ENCODE measurements at regions not wholly inside any gene's neighbourhood (a gene's known extent, or its start where the extent isn't known, plus 50 kb on each side); places are given as distances from the start of the nearest gene placed in this dataset.

DNA sequence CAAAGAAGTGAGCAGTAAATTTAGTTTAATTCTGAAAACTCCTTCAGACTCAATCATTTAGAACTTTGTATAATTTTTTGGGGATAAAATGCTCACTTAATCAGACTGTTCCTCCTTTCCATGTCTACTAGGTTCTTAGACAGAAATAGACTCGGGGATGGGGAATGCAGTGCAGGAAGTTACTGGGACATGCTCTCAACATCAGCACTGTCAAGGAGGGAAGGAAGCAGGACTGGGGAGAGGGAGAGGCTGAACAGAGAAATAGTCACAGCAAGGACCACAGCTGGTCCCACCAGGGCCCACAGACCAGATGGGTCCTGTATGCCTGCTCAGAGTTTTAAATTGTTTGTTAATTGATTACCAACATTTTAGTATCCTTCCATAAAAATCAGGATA, 310.1 kb upstream of the MSX2 start:
- DNase-seq = no peak

DNA sequence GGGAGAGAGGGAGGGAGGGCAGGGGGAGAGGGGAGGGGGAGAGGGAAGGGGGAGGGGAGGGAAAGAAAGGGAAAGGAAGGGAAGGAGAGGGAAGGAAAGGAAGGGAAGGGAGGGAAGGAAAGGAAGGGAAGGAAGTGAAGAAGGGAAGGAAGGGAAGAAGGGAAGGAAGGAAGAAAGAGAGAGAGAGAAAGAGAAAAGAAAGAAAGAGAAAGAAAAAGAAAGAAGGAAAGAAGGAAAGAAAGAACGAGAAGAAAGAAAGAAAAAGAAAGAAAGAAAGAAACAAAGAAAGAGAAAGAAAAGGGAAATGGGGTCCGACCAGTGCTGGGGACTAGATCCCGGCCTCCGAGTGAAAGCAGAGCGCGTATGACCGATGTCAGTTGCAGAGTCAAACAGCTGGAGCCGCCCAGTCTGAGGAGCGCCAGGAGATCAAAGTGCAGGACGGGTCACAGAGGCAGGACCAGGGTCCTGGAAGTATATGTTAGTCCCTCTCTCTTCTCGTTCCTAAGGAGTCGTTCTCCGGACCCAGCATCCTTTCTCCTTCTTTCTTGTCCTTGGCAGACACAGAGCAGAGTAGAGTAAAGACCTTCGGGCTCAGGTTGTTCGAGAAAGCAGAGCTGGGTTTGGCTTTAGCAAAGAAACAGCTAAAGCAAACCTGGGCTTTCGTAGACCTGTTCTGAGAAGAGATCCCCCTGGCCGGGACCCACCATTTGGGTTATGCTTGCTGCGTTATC, 305.4 kb upstream of the MSX2 start:
- DNase-seq = no peak

DNA sequence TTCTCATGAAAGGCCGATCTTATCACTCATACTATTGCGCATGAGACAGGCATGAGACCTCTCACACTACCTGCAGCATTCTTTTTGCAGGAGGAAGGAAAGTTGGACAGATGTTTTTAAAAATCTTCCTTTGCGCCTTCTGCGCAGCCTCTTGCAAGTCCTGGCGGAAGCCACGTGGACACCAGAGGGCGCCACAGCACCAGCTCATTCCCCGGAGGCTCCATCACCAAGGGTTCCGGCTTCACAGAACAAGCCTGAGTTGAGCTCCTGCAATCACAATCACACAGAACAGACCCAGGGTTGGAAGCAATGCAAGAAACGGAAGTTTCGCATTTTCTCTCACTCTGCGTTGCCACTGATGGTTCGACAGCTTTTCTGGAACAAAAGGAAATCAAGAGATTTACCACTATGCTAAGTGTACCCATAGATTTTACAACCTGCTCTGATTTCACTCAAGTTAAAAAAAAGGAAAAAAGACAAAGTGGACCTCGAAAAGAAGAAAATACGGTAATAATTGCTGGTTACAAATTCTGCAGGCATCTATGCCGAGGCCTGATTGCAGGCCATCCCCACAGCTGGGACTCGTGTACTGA, 304.7 kb upstream of the MSX2 start:
- peak; percentile 66 to 77 for DNase-seq

DNA sequence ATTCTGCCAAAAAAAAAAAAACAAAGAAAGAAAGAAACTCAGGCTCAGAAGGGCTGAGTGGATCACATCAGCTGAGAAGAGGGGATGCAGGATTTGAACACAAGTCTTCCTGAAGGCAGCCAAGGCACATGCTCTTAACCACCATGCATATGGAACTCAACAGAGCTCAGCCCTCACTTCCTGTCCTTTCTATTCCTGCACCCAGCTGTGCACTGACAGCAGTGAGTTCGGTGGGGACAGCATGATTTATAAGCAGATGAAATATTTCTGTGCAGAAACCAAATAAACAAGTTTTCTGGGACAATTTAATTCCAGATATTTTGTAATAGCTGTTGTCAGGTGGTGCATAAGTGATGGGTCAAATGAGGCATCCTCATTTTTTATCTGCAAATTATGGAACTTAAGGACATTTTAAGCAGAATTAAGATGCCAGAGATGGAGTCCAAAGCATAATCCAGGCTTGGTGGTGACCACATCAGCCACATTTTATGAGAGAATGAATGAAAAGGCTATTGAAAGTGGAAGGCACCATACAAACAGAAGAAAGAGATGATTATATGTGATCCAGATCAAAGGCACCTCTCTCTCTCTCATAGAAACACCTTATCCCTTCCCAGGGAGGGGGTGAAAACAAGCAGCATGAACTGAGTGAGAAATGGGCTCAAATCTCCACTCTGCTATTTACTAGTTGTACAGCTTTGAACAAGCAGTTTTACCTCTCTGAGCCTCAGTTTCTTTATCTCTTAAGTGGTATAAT, 303.6 kb upstream of the MSX2 start:
- no peak for DNase-seq

DNA sequence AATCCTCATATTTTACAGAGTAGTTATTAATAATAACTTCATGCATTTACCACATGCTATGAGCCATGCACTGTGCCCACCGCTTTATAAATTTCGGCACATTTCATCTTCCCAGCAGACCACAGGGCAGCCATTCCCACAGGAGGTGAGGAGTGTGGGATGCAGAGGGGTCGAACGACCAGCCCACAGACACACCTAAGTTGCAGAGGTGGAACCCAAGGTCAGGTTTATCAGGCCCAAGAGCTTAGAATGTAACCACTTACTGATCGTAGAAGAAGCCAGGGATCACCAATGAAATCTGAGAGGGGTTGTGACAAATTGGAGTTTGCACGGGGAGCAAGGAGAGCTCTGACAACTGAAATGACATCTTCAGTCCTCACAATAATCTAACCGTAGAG, 303.0 kb upstream of the MSX2 start:
- DNase-seq = no peak

DNA sequence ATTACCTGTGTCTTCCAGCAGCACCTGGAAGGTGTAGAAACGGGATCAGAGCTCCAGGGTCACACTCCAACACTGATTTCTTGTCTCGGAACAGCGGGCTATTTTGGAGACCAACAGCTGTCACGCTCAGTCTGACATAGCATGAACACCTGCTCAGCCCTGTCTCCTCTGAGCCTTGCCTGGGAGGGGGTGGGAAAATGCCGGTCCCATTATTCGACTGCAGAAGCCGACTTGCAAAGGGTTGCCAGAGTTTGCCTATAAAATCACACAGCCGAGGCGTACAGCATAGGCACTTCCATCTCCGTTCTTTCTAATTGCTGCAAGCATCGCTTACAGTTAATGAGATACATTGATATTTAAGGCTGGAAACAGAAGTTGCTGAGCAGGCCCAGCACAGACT, 300.8 kb upstream of the MSX2 start:
- DNase-seq = no peak

DNA sequence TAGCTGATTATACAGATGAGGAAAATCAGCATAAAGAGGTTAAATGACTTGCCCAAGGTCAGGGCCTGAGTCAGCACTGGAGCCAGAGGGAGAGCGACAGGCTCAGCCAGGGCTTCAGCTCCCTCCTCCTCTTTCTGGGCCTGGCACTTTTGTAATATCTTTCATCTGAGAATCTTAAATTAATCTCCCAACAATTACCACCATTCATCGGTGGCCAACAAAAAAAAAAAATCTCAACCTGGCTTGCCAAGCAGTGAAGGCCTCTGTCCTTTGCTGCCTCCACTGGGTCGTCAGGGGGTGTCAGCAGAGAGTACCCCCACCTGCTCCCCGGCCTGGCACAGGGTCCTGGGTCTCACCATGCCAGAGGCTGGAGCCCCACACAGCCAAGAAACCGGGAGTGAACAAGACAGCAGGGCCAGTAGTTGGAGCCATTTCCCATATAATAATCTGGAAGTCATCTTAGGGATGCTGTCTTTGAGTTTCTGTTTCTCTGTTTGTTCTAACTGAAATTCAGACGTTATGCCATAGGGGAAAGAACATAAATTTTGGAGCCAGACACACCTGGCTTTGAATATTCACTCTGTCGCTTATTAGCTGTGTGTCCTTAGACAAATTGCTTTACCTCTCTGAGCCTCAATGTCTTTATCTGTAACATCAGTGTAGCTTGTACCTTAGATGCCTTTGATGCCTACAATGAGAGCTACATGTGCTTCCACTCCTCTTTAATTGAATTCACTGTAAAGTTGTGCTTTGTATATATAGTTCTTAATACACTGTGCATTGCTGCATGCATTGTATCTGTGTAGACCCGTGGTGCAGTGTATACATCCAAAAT, 299.9 kb upstream of the MSX2 start:
- DNase-seq = no peak

DNA sequence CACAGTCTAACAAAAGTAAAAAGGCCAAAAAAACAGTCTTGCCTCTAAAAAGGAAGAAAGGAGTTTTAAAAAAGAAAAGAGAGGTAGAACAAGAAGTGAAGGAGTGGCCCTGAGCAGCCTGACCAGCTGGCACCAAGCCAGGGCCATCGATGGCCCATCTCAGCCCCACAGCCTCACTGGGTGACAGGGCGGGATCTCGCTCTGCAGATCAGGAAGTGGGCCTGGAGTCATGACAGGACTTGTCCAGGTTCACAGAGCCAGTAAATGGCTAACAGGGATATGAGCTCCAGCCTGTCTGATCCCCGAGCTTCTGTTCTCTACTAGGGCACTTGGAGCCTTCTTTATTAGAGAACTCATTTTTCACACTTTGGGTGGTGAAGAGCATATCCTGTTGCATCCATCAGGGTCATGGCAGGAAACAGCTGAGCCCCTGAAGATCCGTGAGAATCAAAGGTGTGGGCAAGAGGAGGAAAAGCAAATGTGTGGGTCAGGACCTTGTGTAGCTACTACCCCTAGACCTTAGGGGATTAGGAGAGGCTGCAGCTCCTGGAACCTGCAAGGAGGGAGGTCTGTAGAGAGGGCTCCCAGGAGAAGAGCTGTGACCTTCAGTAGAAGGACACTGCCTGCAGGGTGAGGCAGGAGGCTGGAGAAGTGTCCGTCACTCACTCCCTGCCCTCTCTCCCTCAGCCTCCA, 299.0 kb upstream of the MSX2 start:
- no peak for DNase-seq

DNA sequence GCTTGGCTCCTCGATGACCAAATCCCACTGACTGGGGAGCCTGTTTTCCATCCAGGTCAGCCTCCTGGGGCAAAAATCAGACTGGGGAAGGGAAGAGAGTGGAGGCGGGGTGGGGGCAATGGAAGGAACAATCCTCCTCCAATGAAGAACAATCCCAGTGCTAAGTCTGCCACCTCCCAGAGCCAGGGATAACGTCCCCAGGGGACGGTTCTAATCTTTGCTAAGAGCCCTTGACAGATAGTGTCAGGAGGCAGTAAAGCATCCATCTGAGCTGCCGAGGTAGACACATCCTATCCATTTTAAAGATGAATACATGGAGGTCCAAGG, 298.5 kb upstream of the MSX2 start:
- no peak for DNase-seq

DNA sequence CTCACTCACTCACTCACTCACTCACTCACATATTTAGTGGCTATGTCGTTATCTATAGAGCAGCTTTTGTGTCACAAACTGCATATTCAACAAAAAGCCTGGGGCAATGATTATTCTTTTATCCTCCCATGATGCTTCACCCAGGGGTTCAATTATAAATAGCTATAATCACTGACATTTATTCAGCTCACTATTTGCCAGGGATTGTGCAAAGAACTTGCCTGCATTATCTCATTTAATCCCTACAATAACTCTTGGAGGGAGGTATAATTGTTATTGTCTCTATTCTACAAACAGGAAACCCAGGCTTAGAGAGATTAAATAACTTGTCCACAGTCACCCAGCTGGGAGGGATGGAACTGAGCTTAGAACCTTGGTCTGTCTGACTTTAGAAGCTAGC, 298.0 kb upstream of the MSX2 start:
- no peak for DNase-seq

DNA sequence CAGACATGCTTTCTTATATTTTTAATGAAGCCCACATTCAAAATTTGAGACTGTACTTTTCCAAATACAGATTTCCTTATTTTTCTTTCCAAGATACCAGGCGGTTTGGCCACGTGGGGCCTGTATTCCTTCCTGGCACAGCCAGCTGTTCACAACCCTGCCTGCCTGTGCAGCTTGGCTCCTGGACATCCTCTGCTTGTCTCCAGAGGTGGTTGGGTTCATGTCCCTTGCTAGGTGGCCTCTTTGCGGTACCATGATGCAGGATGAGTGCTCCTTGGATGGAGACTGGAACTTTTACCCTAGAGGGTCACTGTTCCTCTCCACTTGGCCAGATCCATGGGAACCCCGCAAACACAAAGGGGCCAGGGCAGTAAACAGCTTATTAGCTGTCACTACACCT, 297.5 kb upstream of the MSX2 start:
- DNase-seq = no peak

DNA sequence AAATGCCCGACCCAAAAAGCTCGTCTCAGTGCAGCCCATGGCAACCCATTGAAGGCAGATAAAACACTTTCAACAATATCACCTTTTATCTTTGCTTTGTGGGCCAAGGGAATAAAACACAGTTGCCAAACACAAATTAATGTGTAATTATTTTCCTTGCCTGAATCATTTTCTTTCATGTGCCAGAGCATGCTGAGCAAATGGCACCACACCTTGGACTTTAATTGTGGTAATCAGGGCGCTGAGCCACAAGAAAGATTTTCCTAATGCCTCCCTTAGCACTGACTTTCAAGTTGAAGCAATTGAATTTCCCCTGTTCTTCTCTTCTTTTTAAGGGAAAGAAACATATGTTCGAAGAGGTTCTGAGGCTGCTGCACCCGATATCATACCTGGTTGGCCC, 297.1 kb upstream of the MSX2 start:
- no peak for DNase-seq

DNA sequence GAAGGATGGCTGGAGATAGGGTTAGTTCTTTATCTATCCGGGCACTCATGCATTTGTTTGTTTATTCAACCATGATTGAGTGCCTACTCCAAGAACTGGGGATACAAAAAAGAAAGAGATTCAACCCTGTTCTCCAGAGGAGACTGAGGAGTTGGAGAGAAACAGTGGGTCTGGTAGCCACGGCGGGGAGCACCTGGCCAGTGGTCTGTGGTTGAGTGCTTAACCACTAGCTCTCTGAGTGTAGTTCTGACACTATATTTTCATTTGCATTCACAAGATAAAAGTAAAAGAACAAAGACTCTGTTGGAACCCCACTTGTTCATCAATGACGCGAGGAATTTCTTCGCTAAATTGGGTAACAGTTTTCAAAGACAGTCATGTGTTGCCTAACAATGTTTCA, 295.5 kb upstream of the MSX2 start:
- no peak for DNase-seq

DNA sequence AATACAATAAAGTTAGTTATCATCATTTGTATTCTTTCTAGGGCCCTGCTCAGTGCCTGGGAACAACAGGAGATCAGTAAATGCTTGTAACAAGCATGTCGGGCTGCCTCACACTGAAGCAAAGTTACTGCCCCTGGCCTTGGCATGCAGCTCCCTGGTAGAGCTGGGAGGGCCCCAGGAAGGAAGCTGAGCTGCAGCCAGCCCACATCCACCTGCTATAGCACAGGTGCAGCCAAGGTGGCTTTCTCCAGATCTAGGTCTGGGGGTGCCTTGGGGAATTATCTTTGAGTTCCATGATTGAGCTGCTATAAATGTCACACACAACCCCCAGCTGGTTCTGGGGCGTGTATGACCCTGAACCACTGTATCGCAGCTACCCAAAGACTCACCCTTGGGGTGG, 293.4 kb upstream of the MSX2 start:
- DNase-seq = no peak

DNA sequence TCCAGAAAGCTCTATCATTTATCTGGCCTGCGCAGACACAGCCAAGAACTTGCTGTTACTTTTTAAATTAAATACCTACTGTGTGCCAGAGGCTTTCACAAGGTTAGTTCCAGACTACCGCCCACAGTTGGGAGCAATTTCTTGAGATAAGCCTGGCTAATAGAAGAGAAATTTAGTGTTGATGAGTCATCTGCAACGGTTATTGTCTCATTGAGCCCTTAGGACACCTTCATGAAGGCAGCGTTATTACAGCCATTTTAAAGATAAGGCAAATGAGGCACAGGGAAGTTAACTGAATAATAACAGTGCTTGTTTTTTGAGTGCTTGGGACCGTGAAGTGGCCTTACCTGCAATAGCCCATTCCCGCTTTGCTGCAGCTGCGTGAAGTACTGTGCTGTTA, 292.9 kb upstream of the MSX2 start:
- no peak for DNase-seq

DNA sequence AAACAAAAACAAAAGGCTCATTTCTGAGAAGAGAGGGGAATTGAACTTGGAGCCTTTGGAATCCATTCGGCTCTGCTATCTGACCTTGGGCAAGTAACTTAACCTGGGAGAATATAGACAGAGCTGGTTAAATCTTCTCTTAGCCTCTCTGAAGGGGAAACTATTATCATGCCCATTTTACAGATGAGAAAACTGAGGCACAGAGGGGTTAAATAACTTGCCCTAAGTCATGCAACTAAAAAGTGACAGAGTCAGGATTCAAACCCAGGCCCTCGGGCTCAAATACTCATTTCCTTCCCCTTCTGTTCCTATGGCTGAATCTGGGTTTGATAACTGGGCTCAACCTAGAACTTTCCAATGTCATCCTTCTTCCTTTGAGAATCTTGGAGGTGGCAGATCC, 291.3 kb upstream of the MSX2 start:
- DNase-seq = no peak

DNA sequence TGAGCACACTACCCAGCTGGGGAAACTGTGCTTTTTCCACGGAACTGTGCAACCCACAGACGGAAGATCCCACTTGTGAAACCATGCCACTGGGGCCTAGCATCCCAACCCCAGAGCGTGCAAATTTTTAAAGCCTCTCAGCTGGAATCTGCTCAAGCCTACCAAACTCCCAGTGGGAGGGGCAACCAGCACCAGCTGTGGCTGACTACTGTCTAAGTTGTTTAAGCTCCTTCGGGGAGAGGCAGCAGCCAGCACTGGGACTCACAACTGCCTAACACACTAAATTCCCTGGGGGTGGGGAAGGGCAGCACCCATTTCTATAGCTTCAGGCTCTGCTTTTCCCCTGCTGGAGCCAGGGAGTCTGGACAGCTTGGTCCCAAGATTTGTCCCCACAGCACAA, 287.6 kb upstream of the MSX2 start:
- no peak for DNase-seq

DNA sequence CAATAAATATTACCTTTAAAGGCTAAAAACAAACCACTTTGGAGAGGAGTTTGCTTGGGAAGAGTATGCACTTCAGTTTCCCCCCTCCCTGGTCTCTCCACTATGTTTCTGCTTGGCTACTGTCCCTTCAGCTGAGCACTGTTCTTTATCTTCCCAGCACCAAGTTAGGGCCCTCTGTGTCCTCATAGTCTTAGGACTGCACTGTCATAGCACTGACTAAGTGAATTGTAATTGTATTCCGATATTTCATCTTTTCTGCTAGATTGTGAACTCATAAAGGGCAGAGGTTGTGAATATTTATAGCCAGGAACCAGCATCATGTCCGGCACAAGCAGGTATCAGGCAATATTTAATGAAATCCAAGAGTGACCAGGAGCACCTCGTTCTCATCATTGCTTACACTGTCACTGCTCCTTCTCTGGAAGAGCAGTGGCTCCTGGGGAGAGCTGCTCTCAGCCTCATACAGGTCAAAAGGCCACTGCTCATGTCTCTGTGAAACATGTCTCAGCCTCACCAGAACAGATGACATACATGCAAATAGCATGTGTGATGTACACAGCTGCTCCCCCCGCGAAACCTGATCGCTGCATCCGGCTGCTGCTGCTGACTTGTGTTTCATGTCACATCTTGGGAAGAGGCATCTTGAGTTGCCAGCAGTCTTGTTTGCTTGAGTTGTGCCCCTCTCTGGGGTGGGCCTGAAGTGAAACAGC, 279.7 kb upstream of the MSX2 start:
- no peak for DNase-seq

DNA sequence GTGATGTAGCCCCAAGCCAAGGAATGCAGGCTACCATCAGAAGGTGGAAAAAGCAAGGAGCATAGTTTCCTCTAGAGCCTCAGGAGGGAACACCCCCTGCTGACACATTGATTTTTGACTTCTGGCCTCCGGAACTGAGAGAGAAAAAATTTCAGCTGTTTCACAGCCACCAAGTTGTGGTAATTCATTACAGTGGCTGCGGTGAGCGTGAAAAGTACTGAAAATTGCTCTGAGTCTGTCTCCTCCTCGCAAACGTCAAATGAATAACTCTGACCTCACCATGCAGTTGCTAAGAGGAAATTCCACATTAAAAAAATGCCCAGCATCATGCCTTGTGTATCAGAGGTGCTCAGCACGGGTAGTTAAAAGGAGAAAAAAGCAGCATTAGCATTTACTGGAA, 277.9 kb upstream of the MSX2 start:
- no peak for DNase-seq

DNA sequence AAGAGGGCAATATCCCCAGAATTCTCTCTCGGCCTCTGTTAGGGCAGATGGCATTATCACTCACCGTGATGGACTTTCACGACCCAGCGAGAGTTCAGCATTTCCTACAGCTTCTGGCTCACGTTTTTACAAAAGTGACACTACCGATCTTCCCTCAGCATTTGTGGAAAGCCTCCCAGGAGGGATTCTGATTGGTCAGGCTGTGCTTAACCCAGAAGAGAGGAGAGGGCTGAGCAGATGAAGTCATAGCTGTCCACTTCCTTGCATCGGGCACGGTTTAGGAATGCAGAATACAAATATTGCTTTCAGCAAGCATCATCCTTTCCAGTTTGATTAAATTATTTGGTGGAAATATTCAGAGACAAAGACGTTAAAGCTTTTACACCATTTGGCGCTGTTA, 277.4 kb upstream of the MSX2 start:
- no peak for DNase-seq

DNA sequence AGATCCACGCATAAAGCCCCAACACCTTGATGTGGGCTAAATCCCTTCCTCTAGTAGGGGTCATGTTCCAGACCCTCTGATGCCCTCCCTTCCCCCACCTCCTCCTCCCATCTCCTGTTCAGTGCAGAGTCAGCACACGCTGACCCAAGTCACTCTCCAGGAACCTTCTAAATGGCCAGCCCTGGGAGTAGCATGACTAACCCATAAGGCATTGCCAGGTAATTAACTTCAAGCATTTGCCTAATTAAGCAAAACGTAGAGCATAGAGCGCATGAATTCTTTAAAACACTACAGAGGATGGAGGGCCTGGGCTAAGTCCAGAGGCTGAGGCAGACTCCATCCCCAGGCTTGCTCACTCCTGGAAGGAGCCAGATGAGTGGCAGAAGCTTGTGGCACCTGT, 276.3 kb upstream of the MSX2 start:
- no peak for DNase-seq

DNA sequence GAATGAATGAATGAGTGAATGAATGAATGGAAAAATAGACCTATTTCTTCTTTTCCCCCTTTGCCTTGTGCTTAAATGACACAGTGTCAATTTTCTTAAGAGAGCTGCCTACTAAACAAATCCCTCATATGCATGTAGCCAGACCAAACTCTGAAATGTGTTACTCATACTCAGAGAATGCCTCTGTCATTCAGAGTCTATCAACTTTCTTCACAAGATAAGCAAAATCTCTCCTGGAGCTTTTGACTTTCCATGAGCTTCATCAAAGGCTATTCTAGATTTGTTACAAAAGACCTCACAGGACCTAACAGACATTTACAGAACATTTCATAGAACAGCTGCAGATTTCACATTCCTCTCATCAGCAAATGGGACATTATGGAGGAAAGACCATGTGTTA, 275.7 kb upstream of the MSX2 start:
- DNase-seq = no peak
